Transverse colon (tissue), 4 donors: ENCODE measurements at regions not wholly inside any gene's neighbourhood (a gene's known extent, or its start where the extent isn't known, plus 50 kb on each side); places are given as distances from the start of the nearest gene placed in this dataset.

Source experiments
- DNase-seq: peaks from one replicate; pipeline ENCODE4 v3.0.0-alpha.2; 2019
- H3K27ac ChIP-seq, 4 donors: fragments of 200-600 bp; sonication (generic); 2 replicates each; pipeline ENCODE4 v1.5.1; 2016 to 2018; ENCODE audit warnings: inconsistent platforms in 4 of 4
- H3K27me3 ChIP-seq: fragments of 200-600 bp; sonication (generic); 2 replicates; pipeline ENCODE4 v1.5.1; 2017; ENCODE audit warnings: inconsistent platforms
- H3K36me3 ChIP-seq, 4 donors: fragments of 200-600 bp; sonication (generic); 2 replicates each; pipeline ENCODE4 v1.5.1; 2017 to 2019; ENCODE audit warnings: inconsistent platforms in 4 of 4
- H3K4me1 ChIP-seq, 4 donors: fragments of 200-600 bp; sonication (generic); 2 replicates each; pipeline ENCODE4 v1.5.1; 2017 to 2020; ENCODE audit warnings: inconsistent platforms in 4 of 4
- H3K4me3 ChIP-seq, 4 donors: fragments of 200-600 bp; sonication (generic); 1 replicate in 1 of 4; 2 replicates in 3 of 4; pipeline versions ENCODE4 v1.5.1 to v1.6.1; 2017 to 2019; ENCODE audit warnings: inconsistent platforms in 4 of 4
- H3K9me3 ChIP-seq, 2 donors: fragments of 200-600 bp; sonication (generic); 2 replicates each; pipeline ENCODE4 v1.5.1; 2017 to 2019; ENCODE audit warnings: inconsistent platforms in 2 of 2
- EP300 ChIP-seq: sonication (generic); formaldehyde crosslinking; IDR thresholded peaks from one replicate; pipeline ENCODE4 v1.6.1; 2017; ENCODE audit warnings: antibody characterized with exemption, low read depth
- POLR2A ChIP-seq: fragments of 450-650 bp; IDR thresholded peaks from one replicate; pipeline ENCODE4 v1.6.1; 2016; ENCODE audit warnings: antibody characterized with exemption, mild to moderate bottlenecking, moderate library complexity
- POLR2AphosphoS5 ChIP-seq, 3 donors: sonication (generic); formaldehyde crosslinking; IDR thresholded peaks; one replicate each; pipeline ENCODE4 v1.6.1; 2016; ENCODE audit warnings: antibody characterized with exemption in 3 of 3
- WGBS, 2 donors: methylation state at CpG; one replicate each; pipeline ENCODE4 v1.1.5; 2018; ENCODE audit warnings: low coverage in 1 of 2; 5-methylcytosine and 5-hydroxymethylcytosine counted together
- in situ Hi-C, 4 donors: fragments of 200-750 bp; cut with MboI; loops; one replicate each; pipeline versions ENCODE4 v1.15.0 to v1.15.1; 2017; ENCODE audit warnings: low sequenced_read_pairs in 3 of 4, low pct_ligation_motif_present in 1 of 4, low pct_unique_long_range_greater_than_20kb in 1 of 4
- intact Hi-C: fragments of 100-400 bp; cut with DNase I; formaldehyde crosslinking; loops from one replicate; pipeline ENCODE4 v1.15.1; 2023; ENCODE audit warnings: low total_unique reads
- TF ChIP-seq, protein P1 (sequence below), 5 experiments: fragments of 200-600 bp in 3 of 5; fragments of 450-650 bp in 2 of 5; sonication (generic) in 3 of 5; IDR thresholded peaks; 1 replicate in 2 of 5; 2 replicates in 3 of 5; pipeline ENCODE4 v1.5.1; 2016 to 2017; ENCODE audit warnings: antibody characterized with exemption in 5 of 5, inconsistent platforms in 3 of 5, mild to moderate bottlenecking in 2 of 5, moderate library complexity in 1 of 5

DNA sequence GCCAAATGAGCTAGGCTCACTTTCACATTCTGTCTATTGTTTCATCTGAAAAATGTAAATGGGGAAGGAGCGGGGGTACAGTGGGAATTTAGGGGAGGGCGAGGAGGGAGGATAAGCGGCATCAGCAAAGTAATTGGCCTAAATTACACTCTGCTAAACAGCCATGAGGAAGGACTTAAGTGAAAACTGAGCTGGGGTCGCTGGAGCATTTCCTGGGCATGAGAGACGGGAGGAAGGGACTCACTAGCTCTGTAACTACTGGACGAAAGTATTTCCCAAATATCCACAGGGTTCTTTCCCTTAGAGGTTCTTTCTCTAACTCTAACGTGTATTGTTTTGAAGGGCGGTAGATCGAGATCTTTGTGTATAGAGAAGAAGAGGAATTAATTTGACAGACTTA, 418.0 kb downstream of the SOX2 start:
- intact Hi-C loops, result loop anchor here (1.0 kb wide), 1 partner anchor 9 kb away; no protein-coding TSS in a partner anchor
- 71 to 75% methylated on average over 9 of the region's 9 CpGs for WGBS, 2 donors
- TF ChIP-seq EP300, result no peak
- TF ChIP-seq POLR2AphosphoS5 (IDR thresholded peaks at IDR 0.05), result no peak
- TF ChIP-seq, protein P1, sequence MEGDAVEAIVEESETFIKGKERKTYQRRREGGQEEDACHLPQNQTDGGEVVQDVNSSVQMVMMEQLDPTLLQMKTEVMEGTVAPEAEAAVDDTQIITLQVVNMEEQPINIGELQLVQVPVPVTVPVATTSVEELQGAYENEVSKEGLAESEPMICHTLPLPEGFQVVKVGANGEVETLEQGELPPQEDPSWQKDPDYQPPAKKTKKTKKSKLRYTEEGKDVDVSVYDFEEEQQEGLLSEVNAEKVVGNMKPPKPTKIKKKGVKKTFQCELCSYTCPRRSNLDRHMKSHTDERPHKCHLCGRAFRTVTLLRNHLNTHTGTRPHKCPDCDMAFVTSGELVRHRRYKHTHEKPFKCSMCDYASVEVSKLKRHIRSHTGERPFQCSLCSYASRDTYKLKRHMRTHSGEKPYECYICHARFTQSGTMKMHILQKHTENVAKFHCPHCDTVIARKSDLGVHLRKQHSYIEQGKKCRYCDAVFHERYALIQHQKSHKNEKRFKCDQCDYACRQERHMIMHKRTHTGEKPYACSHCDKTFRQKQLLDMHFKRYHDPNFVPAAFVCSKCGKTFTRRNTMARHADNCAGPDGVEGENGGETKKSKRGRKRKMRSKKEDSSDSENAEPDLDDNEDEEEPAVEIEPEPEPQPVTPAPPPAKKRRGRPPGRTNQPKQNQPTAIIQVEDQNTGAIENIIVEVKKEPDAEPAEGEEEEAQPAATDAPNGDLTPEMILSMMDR (IDR thresholded peaks at IDR 0.05), result no peak
- TF ChIP-seq POLR2A, result no peak
- in situ Hi-C loops, result no loop called here
- Histone ChIP-seq H3K36me3 (no peaks in the 10 kb centered on the region), H3K4me1 (no peaks in the 10 kb centered on the region), H3K27me3 (no peaks in the 10 kb centered on the region), H3K9me3 (no peaks in the 10 kb centered on the region), H3K27ac (no peak overlapping the region), H3K4me3 (no peak overlapping the region)
- DNase-seq, result no peak

DNA sequence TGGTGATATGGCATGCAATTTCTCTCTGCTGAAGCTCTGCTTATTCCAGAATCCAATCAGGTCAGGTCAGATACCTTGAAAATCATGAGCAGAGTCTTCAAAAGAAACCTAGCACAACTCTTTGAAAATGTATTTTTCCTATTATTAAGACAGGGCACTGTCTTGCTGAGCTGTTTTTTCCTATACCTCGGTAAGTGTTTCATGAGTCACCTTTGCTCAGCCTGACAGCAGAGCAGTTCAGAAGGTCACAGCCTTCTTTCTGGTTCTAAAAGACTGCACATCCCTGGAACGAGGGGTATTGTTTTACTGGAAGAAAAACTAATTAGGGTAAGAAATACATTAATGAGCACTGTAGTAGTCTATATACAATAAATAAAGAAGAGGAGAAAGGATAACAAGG, 422.0 kb downstream of the SOX2 start:
- WGBS, 2 donors, result 41 to 71% methylated on average over 1 to 2 of the region's 2 CpGs
- DNase-seq, result no peak
- Histone ChIP-seq H3K9me3 (no peaks in the 10 kb centered on the region), H3K4me3 (no peak overlapping the region), H3K27ac (no peak overlapping the region), H3K27me3 (no peaks in the 10 kb centered on the region), H3K36me3 (no peaks in the 10 kb centered on the region), H3K4me1 (no peaks in the 10 kb centered on the region)
- in situ Hi-C loops (no loop called here), intact Hi-C loops (no loop called here)
- TF ChIP-seq EP300 (no peak), POLR2AphosphoS5 (IDR thresholded peaks at IDR 0.05) (no peak), POLR2A (no peak)
- TF ChIP-seq, protein P1 (IDR thresholded peaks at IDR 0.05), result no peak

DNA sequence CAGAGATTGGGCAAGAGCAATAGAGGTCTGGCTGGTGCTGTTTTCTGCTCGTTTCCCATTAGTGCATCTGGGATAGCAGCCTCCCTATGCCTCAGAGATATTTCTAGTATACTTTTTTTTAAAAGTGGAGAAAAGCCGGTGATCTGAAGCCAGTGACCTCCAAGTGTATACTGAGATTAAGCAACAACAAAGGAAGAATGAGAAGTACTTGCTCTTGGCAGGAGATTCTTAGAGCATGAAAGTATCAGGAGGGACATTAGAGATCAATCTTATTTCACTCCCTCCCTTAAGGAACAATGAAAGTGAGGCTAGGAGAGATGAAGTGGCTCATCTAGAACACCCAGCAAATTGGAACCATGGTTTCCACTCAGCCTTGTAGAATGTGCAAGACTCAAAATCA, 423.3 kb downstream of the SOX2 start:
- H3K27me3 ChIP-seq, result no peaks in the 10 kb centered on the region
- 58 to 60% methylated on average over 2 of the region's 2 CpGs for WGBS, 2 donors
- H3K27ac ChIP-seq, result no peak overlapping the region
- H3K9me3 ChIP-seq, result no peaks in the 10 kb centered on the region
- in situ Hi-C loops (no loop called here), intact Hi-C loops (no loop called here)
- no peaks in the 10 kb centered on the region for H3K4me1 ChIP-seq
- TF ChIP-seq POLR2A (no peak), POLR2AphosphoS5 (IDR thresholded peaks at IDR 0.05) (no peak), EP300 (no peak)
- TF ChIP-seq, protein P1 (IDR thresholded peaks at IDR 0.05), result no peak
- no peaks in the 10 kb centered on the region for H3K36me3 ChIP-seq
- DNase-seq, result no peak
- H3K4me3 ChIP-seq, result no peak overlapping the region

DNA sequence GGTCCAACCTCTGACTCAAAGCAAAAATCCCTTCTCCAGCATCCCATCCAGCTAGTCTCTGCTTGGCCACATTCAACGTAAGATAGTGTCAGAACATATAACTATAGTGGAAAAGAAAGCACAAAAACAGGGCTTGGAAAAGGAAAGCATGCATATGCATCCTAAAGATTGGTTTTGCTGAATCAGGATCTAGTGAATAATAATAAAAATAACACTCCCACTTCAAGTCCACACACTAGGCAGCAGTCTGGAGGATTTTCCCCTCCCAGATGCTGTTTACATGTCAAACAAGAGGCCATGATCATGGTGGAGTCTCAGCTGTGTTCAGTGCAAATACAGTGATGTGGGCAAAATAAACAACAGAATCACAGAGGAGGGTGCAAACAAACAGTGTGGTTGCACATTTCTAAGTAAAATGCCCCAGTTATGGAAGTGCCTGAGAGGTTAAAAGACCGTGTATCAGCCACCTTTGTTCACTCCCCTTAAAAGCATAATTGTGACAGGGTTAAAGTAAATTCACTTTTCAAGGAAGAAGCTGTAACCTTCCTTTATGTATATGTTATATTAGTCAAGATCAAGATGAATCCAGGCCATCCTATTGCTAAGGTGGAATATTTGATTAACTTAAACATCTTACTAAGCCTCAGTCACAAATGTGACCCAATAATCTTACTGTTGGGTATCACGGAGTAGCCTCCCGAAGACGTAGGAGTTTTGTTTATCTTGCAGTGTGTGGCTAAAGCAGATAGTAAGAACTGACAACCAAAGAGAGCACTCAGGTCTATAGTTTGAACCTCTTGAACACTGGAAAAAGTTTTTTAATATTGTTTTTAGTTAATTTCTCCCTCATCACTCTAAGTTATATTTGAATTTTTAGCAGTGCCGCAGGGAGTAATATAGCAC, 424.5 kb downstream of the SOX2 start:
- in situ Hi-C loops, result no loop called here
- H3K4me3 ChIP-seq, result no peak overlapping the region
- intact Hi-C loops, result no loop called here
- no peaks in the 10 kb centered on the region for H3K27me3 ChIP-seq
- TF ChIP-seq POLR2A (no peak), EP300 (no peak), POLR2AphosphoS5 (IDR thresholded peaks at IDR 0.05) (no peak)
- TF ChIP-seq, protein P1 (IDR thresholded peaks at IDR 0.05), result no peak
- no peak for DNase-seq
- no peaks in the 10 kb centered on the region for H3K9me3 ChIP-seq
- H3K4me1 ChIP-seq, result no peaks in the 10 kb centered on the region
- 59 to 60% methylated on average over 3 to 6 of the region's 6 CpGs for WGBS, 2 donors
- no peak overlapping the region for H3K27ac ChIP-seq
- H3K36me3 ChIP-seq, result no peaks in the 10 kb centered on the region
